HUES6 (cell line): ENCODE measurements at regions not wholly inside any gene's neighbourhood (a gene's known extent, or its start where the extent isn't known, plus 50 kb on each side); places are given as distances from the start of the nearest gene placed in this dataset.

Experiments
- H3K27ac ChIP-seq: 2 replicates; pipeline ENCODE4 v1.7.0; 2013; ENCODE audit warnings: low read depth, mild to moderate bottlenecking, low read length, inconsistent platforms
- H3K27me3 ChIP-seq: 2 replicates; pipeline ENCODE4 v1.6.1; 2013; ENCODE audit warnings: low read length; ENCODE audit not compliant: control insufficient read depth, insufficient read depth
- H3K36me3 ChIP-seq: 2 replicates; pipeline ENCODE4 v1.6.1; 2013; ENCODE audit warnings: low read length; ENCODE audit not compliant: control insufficient read depth, insufficient read depth
- H3K4me1 ChIP-seq: 2 replicates; pipeline ENCODE4 v1.6.1; 2013; ENCODE audit warnings: low read length; ENCODE audit not compliant: control insufficient read depth, insufficient read depth
- H3K4me3 ChIP-seq: 2 replicates; pipeline ENCODE4 v1.5.1; 2013; ENCODE audit warnings: low read depth, low read length
- H3K9ac ChIP-seq: one replicate; pipeline ENCODE4 v1.6.1; 2013; ENCODE audit warnings: mild to moderate bottlenecking, low read length
- H3K9me3 ChIP-seq: 2 replicates; pipeline ENCODE4 v1.6.1; 2013; ENCODE audit warnings: low read depth, low read length; ENCODE audit not compliant: control insufficient read depth, insufficient read depth

DNA sequence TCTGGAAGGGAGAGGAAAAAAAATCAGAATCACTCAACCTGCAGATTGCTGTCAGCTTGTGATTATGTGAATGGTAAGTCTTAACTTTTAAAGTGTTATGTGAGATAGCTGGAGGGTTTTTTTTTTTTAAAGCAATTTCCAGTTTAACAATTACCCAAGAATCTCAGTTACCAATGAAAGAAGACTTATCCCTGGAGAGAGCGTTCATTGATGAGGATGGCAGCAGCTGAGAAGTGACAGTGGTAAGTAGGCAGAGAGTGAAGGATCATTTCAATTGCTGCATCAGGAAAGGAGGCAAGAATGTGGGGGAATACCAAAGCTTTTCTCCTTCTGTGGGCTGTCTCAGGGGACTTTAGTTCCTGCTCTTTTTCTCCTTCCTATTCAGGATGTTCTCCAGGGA lies 370.2 kb upstream of the C9orf72 start:
- no peak overlapping the region for H3K9ac ChIP-seq
- H3K36me3 ChIP-seq: no peaks in the 10 kb centered on the region
- H3K4me1 ChIP-seq: peaks cover 28% of the 10 kb centered on the region; the same call in 1 of the 2 replicates
- H3K9me3 ChIP-seq: no peaks in the 10 kb centered on the region
- no peak overlapping the region for H3K27ac ChIP-seq
- no peak overlapping the region for H3K4me3 ChIP-seq
- no peaks in the 10 kb centered on the region for H3K27me3 ChIP-seq

DNA sequence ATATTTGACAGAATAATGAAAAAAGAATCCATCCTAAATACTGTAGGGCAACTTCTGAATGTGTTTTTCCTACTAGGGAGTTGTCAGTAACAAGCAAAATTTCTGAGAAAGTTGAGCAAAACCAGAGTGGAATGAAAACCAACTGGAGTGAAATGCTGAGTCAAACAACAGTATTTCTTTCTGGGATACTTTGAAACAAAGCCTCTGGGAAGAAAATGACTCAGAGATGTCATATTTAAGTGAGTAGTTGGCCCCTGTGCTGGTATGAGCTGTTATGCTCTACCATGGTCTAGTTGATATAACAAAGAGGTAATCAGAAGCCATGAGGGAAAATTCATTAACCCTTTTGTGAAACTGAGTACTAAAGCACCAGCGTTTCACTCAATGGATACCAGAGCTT lies 372.1 kb upstream of the C9orf72 start:
- Histone ChIP-seq H3K27ac (no peak overlapping the region), H3K4me1 (peaks cover 27% of the 10 kb centered on the region; the same call in 1 of the 2 replicates), H3K4me3 (no peak overlapping the region), H3K36me3 (no peaks in the 10 kb centered on the region), H3K27me3 (no peaks in the 10 kb centered on the region), H3K9ac (no peak overlapping the region), H3K9me3 (no peaks in the 10 kb centered on the region)

DNA sequence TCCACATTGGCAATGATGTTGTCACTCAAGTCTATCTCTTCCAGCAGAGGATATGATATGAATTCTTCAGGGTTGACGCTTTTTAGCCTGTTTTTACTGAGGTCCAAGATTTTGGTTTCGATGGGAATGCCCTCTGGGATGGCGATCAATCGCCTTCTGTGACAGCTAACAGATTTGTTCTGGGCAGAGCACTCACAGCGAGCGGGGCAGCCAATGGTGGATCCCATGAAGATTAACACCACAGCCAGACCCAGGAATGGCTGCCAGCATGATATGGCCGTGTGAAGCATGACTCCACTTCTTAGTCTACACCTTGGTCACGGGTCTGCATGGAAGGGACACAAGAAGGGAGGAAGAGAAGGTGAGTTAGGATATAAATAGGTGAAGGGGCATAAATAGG lies 377.1 kb upstream of the C9orf72 start:
- no peak overlapping the region for H3K9ac ChIP-seq
- H3K27me3 ChIP-seq: no peaks in the 10 kb centered on the region
- H3K4me1 ChIP-seq: no peaks in the 10 kb centered on the region

DNA sequence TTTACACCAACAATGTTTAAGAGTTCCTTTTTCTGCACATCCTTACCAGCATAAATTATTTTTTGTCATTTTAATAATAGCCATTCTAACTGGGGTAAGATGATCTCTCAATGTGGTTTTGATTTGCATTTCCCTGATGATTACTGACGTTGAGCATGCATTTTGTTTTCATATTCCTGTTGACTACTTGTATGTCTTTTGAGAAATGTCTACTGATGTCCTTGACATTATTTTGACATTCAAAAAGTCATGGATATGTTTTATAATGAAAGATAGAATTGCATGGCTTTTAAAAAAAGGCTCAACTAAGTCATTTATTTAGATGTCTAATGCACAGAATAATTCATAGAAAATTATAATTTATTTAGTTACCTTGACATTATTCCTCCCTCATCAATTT lies 381.6 kb upstream of the C9orf72 start:
- no peaks in the 10 kb centered on the region for H3K27me3 ChIP-seq
- H3K4me3 ChIP-seq: no peak overlapping the region
- H3K27ac ChIP-seq: no peak overlapping the region
- no peaks in the 10 kb centered on the region for H3K4me1 ChIP-seq
- no peaks in the 10 kb centered on the region for H3K36me3 ChIP-seq
- no peak overlapping the region for H3K9ac ChIP-seq
- no peaks in the 10 kb centered on the region for H3K9me3 ChIP-seq

More for the DNA sequence above, 377.1 kb upstream of the C9orf72 start:
- Histone ChIP-seq H3K9me3 (no peaks in the 10 kb centered on the region), H3K27ac (no peak overlapping the region), H3K36me3 (no peaks in the 10 kb centered on the region), H3K4me3 (no peak overlapping the region)

- 0 out of 2 replicates have a peak, but pooled peaks cover 2% of the 10 kb centered on the region for H3K9me3 ChIP-seq
- H3K27ac ChIP-seq: no peak overlapping the region
- H3K27me3 ChIP-seq: no peaks in the 10 kb centered on the region
- no peak overlapping the region for H3K9ac ChIP-seq
- H3K36me3 ChIP-seq: no peaks in the 10 kb centered on the region
- H3K4me3 ChIP-seq: no peak overlapping the region
- 0 out of 2 replicates have a peak, but pooled peaks cover 8% of the 10 kb centered on the region for H3K4me1 ChIP-seq
These were observed 390.6 kb upstream of the C9orf72 start for GRCh38 chr9:27963836-27964235.

- Histone ChIP-seq H3K36me3 (no peaks in the 10 kb centered on the region), H3K9ac (no peak overlapping the region), H3K27ac (no peak overlapping the region), H3K9me3 (0 out of 2 replicates have a peak, but pooled peaks cover 2% of the 10 kb centered on the region), H3K4me1 (0 out of 2 replicates have a peak, but pooled peaks cover 8% of the 10 kb centered on the region), H3K4me3 (no peak overlapping the region), H3K27me3 (no peaks in the 10 kb centered on the region)
These were observed 393.9 kb upstream of the C9orf72 start for GRCh38 chr9:27967210-27967609.

GRCh38 chr9:27977931-27978330 lies 404.6 kb upstream of the C9orf72 start:
- no peak overlapping the region for H3K9ac ChIP-seq
- H3K9me3 ChIP-seq: no peaks in the 10 kb centered on the region
- H3K27me3 ChIP-seq: no peaks in the 10 kb centered on the region
- H3K4me1 ChIP-seq: no peaks in the 10 kb centered on the region
- H3K4me3 ChIP-seq: no peak overlapping the region
- H3K36me3 ChIP-seq: no peaks in the 10 kb centered on the region
- H3K27ac ChIP-seq: no peak overlapping the region

DNA sequence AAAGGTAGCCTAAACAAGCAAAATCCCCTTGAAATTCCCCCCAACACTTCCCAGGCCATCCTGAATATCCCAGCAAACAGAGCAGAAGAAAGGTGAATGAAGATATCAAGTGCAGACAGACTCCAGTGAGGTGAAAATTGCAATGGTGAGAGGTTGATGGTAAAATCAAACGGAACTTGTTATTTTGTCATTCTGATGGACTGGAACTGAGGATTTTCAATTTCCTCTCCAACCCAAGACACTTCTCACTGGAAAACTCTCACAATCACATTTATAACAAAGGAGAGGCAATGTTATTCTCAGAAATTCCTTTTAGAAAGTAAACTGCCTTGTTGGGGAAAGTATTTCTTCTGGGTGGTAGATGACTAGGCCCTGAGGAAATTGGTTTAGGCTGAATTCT lies 412.4 kb upstream of the C9orf72 start:
- H3K9ac ChIP-seq: no peak overlapping the region
- no peaks in the 10 kb centered on the region for H3K4me1 ChIP-seq
- H3K9me3 ChIP-seq: no peaks in the 10 kb centered on the region

DNA sequence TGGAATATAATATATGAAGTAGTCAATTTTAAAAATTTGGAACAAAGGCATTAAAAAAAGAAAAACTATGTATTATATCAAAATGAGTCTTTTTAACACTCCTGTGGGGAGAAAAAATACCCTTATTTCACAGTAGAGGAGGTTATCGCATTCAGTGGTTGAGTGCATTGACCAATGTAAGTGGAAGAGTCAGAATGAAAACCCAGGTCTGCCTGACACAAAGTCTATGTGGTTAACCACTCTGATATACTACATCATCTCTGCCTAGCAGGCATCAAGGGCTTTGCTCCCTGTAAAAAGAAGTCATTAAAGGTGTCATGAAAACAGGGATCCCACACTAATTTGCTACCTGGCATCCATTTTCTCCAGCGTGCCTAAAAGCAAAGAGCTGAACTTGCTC lies 417.2 kb upstream of the C9orf72 start:
- no peaks in the 10 kb centered on the region for H3K9me3 ChIP-seq

More for the DNA sequence above, 412.4 kb upstream of the C9orf72 start:
- Histone ChIP-seq H3K36me3 (no peaks in the 10 kb centered on the region), H3K4me3 (no peak overlapping the region), H3K27ac (no peak overlapping the region), H3K27me3 (no peaks in the 10 kb centered on the region)

DNA sequence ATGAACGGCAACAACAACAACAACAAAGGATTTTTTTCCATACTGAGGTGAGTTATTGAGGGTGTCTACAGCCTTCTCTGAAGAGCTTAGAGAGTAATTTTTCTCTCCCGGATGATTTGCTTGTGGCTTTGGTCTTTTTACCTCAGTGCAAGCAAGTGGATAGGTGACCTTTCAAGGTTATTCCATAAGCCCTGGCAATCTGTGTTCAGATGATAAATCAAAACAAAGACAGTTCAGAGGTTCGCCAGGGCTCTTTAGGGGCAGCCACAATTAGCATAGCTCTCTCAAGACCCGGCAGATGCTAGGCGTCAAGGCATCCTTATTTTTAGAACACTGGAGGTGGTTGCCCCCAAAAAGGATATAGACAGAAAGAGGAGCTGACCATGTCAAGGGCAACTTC lies 417.9 kb upstream of the C9orf72 start:
- Histone ChIP-seq H3K27me3 (no peaks in the 10 kb centered on the region), H3K4me1 (peaks cover 4% of the 10 kb centered on the region; the same call in 1 of the 2 replicates), H3K4me3 (no peak overlapping the region), H3K9ac (no peak overlapping the region), H3K9me3 (no peaks in the 10 kb centered on the region), H3K27ac (no peak overlapping the region), H3K36me3 (no peaks in the 10 kb centered on the region)

More for the DNA sequence above, 417.2 kb upstream of the C9orf72 start:
- Histone ChIP-seq H3K4me3 (no peak overlapping the region), H3K4me1 (peaks cover 4% of the 10 kb centered on the region; the same call in 1 of the 2 replicates), H3K27me3 (no peaks in the 10 kb centered on the region), H3K36me3 (no peaks in the 10 kb centered on the region), H3K27ac (no peak overlapping the region), H3K9ac (no peak overlapping the region)

DNA sequence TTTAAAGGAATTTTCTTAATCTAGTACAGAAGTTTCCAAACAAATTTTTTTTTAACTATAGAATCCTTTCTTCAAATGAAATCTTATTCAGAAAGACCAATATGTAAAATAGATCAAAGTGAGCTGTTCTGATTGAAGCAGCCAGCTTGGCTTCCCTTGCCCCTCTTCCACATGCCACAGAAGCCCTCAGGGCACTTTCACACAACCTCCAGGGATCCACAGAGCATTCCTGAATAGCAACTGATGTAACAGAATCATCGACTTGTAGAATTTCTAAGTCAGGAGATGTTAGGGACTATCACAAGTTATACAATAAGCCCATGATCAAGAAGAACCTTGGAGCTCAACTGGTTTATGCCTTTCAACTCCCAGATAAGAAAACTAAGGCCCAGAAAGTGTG lies 427.8 kb upstream of the C9orf72 start:
- Histone ChIP-seq H3K27me3 (no peaks in the 10 kb centered on the region), H3K27ac (no peak overlapping the region), H3K36me3 (no peaks in the 10 kb centered on the region), H3K9ac (no peak overlapping the region), H3K4me3 (no peak overlapping the region), H3K9me3 (no peaks in the 10 kb centered on the region), H3K4me1 (0 out of 2 replicates have a peak, but pooled peaks cover 5% of the 10 kb centered on the region)

- H3K9ac ChIP-seq: no peak overlapping the region
- no peak overlapping the region for H3K4me3 ChIP-seq
- H3K27me3 ChIP-seq: no peaks in the 10 kb centered on the region
- no peaks in the 10 kb centered on the region for H3K9me3 ChIP-seq
- H3K36me3 ChIP-seq: no peaks in the 10 kb centered on the region
- no peak overlapping the region for H3K27ac ChIP-seq
- peaks cover 18% of the 10 kb centered on the region for H3K4me1 ChIP-seq
These were observed 431.6 kb upstream of the C9orf72 start for GRCh38 chr9:28004900-28005299.
